Mononuclear cell (primary cell): ENCODE measurements at regions not wholly inside any gene's neighbourhood (a gene's known extent, or its start where the extent isn't known, plus 50 kb on each side); places are given as distances from the start of the nearest gene placed in this dataset.

Experiments
- H3K27me3 ChIP-seq: 2 replicates; pipeline ENCODE4 v1.6.0; 2011; ENCODE audit warnings: low read length, control low read depth; ENCODE audit not compliant: insufficient read depth
- H3K4me1 ChIP-seq: 2 replicates; pipeline ENCODE4 v1.5.1; 2011; ENCODE audit warnings: mild to moderate bottlenecking, low read length, control low read depth; ENCODE audit not compliant: insufficient read depth
- H3K4me3 ChIP-seq: 2 replicates; pipeline ENCODE4 v1.5.1; 2011; ENCODE audit warnings: mild to moderate bottlenecking, low read length, moderate library complexity
- H3K9me3 ChIP-seq: 2 replicates; pipeline ENCODE4 v1.5.1; 2011; ENCODE audit warnings: low read depth, mild to moderate bottlenecking, control low read depth, low read length

GRCh38 chr6:14713966-14714631 is 531.8 kb upstream of the JARID2 start:
- Histone ChIP-seq H3K27me3 (no peaks in the 10 kb centered on the region), H3K4me3 (no peak overlapping the region), H3K9me3 (no peaks in the 10 kb centered on the region), H3K4me1 (peaks cover 54% of the 10 kb centered on the region)

- Histone ChIP-seq H3K4me3 (no peak overlapping the region), H3K27me3 (no peaks in the 10 kb centered on the region), H3K4me1 (peaks cover 61% of the 10 kb centered on the region), H3K9me3 (no peaks in the 10 kb centered on the region)
Observed at GRCh38 chr6:14715076-14715475, 530.8 kb upstream of the JARID2 start.

GRCh38 chr6:14716499-14717146 is 529.2 kb upstream of the JARID2 start:
- no peaks in the 10 kb centered on the region for H3K9me3 ChIP-seq
- H3K4me3 ChIP-seq: no peak overlapping the region
- H3K27me3 ChIP-seq: no peaks in the 10 kb centered on the region
- peaks cover 63% of the 10 kb centered on the region for H3K4me1 ChIP-seq

- Histone ChIP-seq H3K4me3 (no peak overlapping the region), H3K4me1 (peaks cover 64% of the 10 kb centered on the region), H3K27me3 (no peaks in the 10 kb centered on the region), H3K9me3 (no peaks in the 10 kb centered on the region)
Observed at GRCh38 chr6:14717307-14717706, 528.6 kb upstream of the JARID2 start.

- Histone ChIP-seq H3K4me1 (peaks cover 76% of the 10 kb centered on the region), H3K27me3 (no peaks in the 10 kb centered on the region), H3K4me3 (no peak overlapping the region), H3K9me3 (no peaks in the 10 kb centered on the region)
Observed at GRCh38 chr6:14718861-14719260, 527.0 kb upstream of the JARID2 start.

GRCh38 chr6:14719270-14719669 is 526.6 kb upstream of the JARID2 start:
- no peaks in the 10 kb centered on the region for H3K27me3 ChIP-seq
- H3K9me3 ChIP-seq: no peaks in the 10 kb centered on the region
- H3K4me1 ChIP-seq: peaks cover 73% of the 10 kb centered on the region
- H3K4me3 ChIP-seq: no peak overlapping the region

- Histone ChIP-seq H3K4me1 (peaks cover 73% of the 10 kb centered on the region), H3K9me3 (no peaks in the 10 kb centered on the region), H3K27me3 (no peaks in the 10 kb centered on the region), H3K4me3 (no peak overlapping the region)
Observed at GRCh38 chr6:14720411-14721102, 525.3 kb upstream of the JARID2 start.

- H3K4me1 ChIP-seq: peaks cover 71% of the 10 kb centered on the region
- H3K27me3 ChIP-seq: no peaks in the 10 kb centered on the region
- no peak overlapping the region for H3K4me3 ChIP-seq
- no peaks in the 10 kb centered on the region for H3K9me3 ChIP-seq
Observed at GRCh38 chr6:14721103-14721758, 524.6 kb upstream of the JARID2 start.

GRCh38 chr6:14722001-14722562 is 523.8 kb upstream of the JARID2 start:
- Histone ChIP-seq H3K9me3 (no peaks in the 10 kb centered on the region), H3K4me3 (no peak overlapping the region), H3K4me1 (peaks cover 71% of the 10 kb centered on the region), H3K27me3 (no peaks in the 10 kb centered on the region)

- Histone ChIP-seq H3K9me3 (no peaks in the 10 kb centered on the region), H3K27me3 (no peaks in the 10 kb centered on the region), H3K4me3 (no peak overlapping the region), H3K4me1 (peaks cover 71% of the 10 kb centered on the region)
Observed at GRCh38 chr6:14722704-14723103, 523.2 kb upstream of the JARID2 start.

- H3K4me1 ChIP-seq: peaks cover 73% of the 10 kb centered on the region
- no peaks in the 10 kb centered on the region for H3K27me3 ChIP-seq
- H3K4me3 ChIP-seq: no peak overlapping the region
- no peaks in the 10 kb centered on the region for H3K9me3 ChIP-seq
Observed at GRCh38 chr6:14723535-14724086, 522.3 kb upstream of the JARID2 start.

GRCh38 chr6:14724549-14724948 is 521.3 kb upstream of the JARID2 start:
- H3K4me1 ChIP-seq: peaks cover 73% of the 10 kb centered on the region
- H3K4me3 ChIP-seq: no peak overlapping the region
- H3K27me3 ChIP-seq: no peaks in the 10 kb centered on the region
- H3K9me3 ChIP-seq: no peaks in the 10 kb centered on the region

GRCh38 chr6:14726816-14727493 is 518.9 kb upstream of the JARID2 start:
- Histone ChIP-seq H3K9me3 (no peaks in the 10 kb centered on the region), H3K4me1 (peaks cover 73% of the 10 kb centered on the region), H3K27me3 (no peaks in the 10 kb centered on the region), H3K4me3 (no peak overlapping the region)
